H54 (cell line): ENCODE measurements at regions not wholly inside any gene's neighbourhood (a gene's known extent, or its start where the extent isn't known, plus 50 kb on each side); places are given as distances from the start of the nearest gene placed in this dataset.

Source experiments
- DNase-seq: peaks from one replicate; pipeline ENCODE4 v3.0.0; 2011; ENCODE audit warnings: low spot score, mixed read lengths; ENCODE audit not compliant: insufficient read length
- FAIRE-seq: peaks from 3 replicates; lab custom pipeline; 2011; peaks lifted over from hg19 to GRCh38; lab: Jason Lieb, UNC
- POLR2A ChIP-seq: IDR thresholded peaks from 2 replicates; pipeline ENCODE4 v1.6.1; 2011; ENCODE audit warnings: low read depth, mild to moderate bottlenecking, low read length

DNA sequence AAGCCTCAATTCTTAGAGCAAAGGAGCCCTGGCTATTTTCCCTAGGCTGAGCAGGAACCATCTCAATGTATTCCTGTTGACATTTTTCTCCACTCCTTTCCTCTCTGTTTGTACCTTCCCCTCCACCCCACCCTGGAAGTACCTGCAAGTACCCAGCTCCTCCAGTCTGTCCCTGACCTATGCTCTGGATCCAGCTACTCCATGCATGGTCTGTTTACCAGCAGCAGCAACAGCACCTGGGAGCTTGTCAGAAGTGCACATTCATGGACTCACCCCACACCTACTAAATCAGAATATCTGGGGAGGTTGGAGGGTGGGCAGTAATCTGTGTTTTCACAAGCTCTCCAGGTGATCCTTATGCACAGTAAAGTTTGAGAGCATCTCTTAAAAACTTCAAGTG, 240.7 kb upstream of the UMPS start:
- DNase-seq (no peak), FAIRE-seq (no peak)
- no peak for TF ChIP-seq POLR2A

GRCh38 chr3:124491098-124491497, 239.2 kb upstream of the UMPS start:
- no peak for TF ChIP-seq POLR2A
- FAIRE-seq, result no peak
- DNase-seq, result no peak

- DNase-seq (no peak), FAIRE-seq (no peak)
- no peak for TF ChIP-seq POLR2A
Measured at GRCh38 chr3:124491875-124492274, 238.4 kb upstream of the UMPS start.

DNA sequence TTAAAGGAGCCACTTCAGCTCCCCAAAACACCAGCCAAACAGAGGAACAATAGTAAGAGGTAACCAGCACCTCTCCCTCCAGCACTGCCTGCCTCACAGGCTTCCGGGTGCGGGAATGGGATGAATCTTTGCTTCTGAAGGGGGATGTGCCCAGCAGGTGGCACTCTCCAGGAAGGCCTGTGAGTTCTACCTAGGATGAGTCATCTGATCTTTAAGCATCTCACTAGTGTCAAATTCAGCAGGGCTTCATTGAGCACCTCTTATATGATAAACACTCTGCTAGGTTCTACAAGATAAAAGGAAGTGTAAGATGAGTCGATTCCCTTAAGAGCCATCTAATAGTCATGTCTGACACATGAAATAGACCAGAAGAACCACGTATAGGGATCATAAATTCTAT, 237.4 kb upstream of the UMPS start:
- no peak for TF ChIP-seq POLR2A
- peak; percentile 31 for DNase-seq
- no peak for FAIRE-seq

DNA sequence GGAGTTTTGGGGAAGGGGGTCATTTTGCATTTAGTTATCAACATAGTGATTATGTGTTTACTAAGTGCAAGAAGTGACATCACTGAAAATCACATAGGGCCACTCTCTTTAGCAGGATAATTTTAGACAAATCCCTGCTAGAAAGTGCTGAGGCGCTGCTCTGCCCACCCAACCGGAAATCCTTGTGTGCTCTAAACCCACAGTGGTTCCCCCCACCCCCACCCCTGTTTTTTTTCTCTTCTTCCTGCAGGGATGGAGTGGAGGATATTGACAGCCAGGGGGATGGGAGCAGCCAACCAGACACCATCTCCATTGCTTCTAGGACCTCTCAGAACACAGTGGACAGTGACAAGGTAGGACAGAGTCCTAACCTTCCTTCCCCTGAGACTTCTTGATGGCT, 234.2 kb upstream of the UMPS start:
- FAIRE-seq (no peak), DNase-seq (no peak)
- TF ChIP-seq POLR2A, result no peak

DNA sequence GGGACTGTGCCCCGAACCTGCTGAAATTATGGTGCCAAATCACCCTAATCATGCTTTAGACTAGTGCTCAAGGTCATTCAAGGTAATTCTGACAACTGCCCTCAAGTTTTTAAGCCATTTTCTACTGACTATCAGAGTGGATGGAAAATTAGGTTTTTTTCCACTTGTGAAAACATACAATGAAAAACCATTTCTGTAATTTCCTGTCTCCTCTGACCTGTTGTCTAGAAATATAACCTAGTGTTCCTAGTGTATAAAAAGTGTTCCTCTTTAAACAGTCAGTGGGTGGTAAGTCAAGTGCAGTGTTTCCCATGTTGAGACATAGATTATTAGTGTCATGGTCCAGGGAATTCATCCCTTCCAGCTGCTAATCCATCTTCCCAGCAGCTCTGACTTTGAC, 232.8 kb upstream of the UMPS start:
- DNase-seq (no peak), FAIRE-seq (no peak)
- no peak for TF ChIP-seq POLR2A

DNA sequence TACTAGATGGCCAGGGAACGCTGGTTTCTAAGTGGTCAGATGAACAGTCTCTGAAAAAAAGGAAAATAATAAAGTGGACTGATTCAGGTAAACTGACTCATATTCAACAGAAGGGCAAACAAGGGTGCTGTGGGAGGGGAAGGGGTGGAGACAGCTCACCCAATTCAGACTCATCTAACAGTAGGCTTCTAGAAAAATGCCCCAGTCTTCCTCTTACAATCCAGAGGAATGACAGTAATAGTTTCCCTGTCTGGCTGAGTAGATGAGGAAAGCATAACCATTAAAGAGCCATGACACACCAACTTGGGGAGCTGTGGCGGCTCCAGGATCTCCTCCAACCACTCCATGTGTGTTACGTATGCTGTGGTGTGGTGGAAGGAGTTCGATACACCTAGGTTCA, 231.4 kb upstream of the UMPS start:
- no peak for TF ChIP-seq POLR2A
- FAIRE-seq, result no peak
- DNase-seq, result no peak

- TF ChIP-seq POLR2A, result no peak
- FAIRE-seq (no peak), DNase-seq (no peak)
Measured at GRCh38 chr3:124504332-124505059, 225.8 kb upstream of the UMPS start.

DNA sequence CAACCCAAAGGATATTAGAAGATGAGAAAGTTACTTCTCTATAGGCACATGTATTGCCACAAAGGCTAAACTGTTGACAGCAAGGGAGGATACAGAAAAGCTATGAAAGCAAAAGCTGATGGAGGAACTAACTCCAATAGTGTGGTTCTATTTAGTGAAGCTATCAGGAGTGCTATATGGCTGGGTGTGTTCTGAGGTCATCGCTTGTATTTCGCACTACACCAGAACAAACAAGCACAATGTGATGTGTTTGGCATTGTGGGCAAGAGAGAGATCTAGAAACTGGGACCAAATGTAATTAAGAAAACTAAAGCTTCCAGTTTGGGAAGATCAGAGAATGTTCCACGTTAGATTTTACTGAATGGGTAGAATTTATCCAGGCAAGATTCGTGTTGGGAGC, 220.4 kb upstream of the UMPS start:
- no peak for TF ChIP-seq POLR2A
- DNase-seq (no peak), FAIRE-seq (no peak)

- FAIRE-seq (peak; percentile 41), DNase-seq (peak; percentile 11)
- no peak for TF ChIP-seq POLR2A
Measured at GRCh38 chr3:124510290-124510689, 220.0 kb upstream of the UMPS start.

DNA sequence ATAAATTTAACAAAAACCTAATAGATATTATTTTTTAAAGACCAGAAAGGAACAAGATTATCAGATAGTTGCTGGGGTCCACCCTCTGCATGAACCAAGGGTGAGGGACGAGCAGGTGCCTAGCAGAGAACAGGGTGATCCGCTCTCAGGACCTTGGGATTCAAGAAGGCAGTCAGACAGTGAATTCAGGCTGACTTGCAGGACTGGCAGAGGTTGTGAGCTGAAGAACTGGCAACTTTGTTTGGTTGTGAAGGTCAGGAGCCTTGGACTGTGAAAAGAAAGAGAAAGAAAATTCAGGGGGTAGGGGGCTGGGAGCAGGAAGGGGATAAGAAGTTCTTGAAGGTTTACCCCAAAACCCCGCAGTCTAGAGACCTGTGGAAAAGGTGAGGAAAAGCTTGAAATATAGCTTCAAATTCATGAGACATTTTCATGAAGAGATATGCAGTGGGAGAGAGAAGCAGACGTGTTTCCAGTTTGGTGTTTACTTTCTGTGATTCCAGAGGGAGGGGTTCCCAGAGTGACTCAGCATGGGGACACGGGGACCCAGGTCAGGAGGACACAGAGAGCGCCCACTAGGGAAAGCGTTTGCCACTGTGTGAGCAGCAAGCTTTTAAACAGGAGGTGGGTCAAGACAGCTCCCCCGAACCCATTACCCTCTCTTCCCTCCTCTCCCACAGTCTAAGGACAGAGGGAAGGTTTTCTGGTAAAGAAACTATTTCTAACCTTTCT, 217.2 kb upstream of the UMPS start:
- FAIRE-seq, result no peak
- TF ChIP-seq POLR2A, result no peak
- no peak for DNase-seq

DNA sequence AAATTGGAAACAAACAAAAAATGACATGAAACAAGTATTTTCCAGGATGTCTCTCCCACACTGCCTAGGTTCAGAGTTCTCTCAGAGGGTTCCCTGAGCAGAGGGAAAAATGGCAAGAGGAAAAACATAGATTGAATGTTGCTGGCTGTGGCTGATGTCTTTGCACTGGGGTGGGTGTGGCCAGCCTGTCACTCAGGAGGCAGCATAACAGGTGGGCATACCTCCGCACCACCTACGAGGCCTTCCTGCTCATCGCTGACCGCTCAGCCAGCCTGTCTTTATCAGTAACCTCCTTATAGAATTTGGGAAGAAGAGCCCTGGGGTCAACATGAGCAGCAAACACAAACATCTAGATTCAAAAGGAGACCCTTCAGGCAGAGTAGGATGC, 216.6 kb upstream of the UMPS start:
- DNase-seq (no peak), FAIRE-seq (no peak)
- no peak for TF ChIP-seq POLR2A

DNA sequence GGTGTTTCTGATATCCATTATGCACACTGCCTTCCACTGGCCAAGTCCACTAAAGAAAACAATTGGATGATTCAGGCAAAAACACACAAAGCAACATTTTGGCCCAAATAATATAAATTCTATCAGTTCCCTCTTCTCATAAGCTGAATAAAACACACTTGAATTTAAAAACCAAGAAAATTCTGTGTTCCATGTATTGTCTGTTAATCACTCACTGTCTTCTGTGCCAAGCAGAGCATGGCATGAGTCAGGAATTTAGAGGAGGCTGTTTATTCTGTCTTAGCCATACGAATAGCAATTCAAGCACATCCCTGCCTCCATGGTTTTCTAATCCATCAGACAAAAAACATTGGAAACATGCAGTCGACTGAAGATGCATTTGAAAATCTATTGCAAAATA, 215.6 kb upstream of the UMPS start:
- TF ChIP-seq POLR2A, result no peak
- FAIRE-seq, result no peak
- DNase-seq, result no peak

- FAIRE-seq (no peak), DNase-seq (no peak)
- TF ChIP-seq POLR2A, result no peak
Measured at GRCh38 chr3:124516333-124516732, 213.9 kb upstream of the UMPS start.

DNA sequence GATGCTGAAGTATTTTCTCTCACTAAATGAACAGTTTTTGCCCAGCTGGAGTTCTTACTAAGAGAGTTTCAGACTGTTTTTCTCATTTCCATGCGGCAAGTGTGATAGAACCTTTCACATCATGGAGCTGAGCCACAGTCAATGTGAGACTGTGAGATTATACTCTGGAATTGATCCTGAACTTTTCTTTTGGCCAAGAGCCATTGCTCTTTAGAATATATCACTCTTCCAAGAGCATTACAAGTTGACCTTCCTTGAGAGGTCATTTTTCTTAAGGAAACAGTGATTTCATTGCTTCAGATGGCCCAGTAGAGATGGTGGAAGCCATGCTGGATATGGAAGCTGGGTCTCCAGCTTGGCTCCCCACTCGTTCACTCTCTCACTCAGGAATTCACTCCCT, 212.9 kb upstream of the UMPS start:
- no peak for DNase-seq
- FAIRE-seq, result no peak
- TF ChIP-seq POLR2A, result no peak
